GM21723 (cell line): ENCODE measurements at regions not wholly inside any gene's neighbourhood (a gene's known extent, or its start where the extent isn't known, plus 50 kb on each side); places are given as distances from the start of the nearest gene placed in this dataset.

Source experiments
- ATAC-seq: cut with Tn5 transposase; IDR thresholded peaks from one replicate; pipeline ENCODE4 v1.9.1; 2021; ENCODE audit warnings: mild to moderate bottlenecking, moderate library complexity; ENCODE audit not compliant: unreplicated experiment

DNA sequence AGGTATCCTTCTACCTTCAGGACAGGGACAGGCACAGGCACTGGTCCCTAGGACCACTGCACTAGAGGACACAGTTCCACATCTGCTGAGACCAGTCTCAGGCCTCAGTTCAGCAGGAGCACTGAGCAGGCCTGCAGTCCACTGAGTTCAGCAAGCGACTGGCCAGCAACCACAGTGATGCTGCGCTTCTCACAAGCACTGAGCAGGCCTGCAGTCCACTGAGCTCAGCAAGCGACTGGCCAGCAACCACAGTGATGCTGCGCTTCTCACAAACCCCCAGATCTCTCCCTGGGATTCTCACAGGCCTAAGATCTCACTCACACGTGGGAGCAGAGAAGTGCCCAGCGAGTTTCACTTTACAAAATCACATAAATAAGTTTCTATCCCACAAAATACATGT lies 140.6 kb downstream of the IRS2 start:
- ATAC-seq = no peak

DNA sequence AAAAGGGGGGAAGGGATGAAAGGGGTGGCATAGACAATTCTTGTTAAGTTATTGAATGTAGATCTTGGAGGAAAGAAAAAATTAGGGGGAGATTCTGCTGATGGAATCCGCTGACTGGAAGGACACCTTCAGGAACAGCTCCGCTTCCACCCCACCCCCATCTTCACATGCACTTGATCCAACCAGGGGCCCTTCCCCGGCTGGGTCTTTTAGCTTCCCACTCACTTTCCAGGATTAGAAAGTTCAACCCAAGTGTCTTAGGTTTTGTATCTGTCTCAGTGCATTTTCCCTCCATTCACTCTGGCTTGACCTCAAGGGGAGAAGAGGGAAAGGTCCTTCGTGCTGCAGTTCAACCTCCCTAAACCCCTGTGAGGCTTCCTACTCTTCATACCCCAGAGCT lies 141.4 kb downstream of the IRS2 start:
- no peak for ATAC-seq

DNA sequence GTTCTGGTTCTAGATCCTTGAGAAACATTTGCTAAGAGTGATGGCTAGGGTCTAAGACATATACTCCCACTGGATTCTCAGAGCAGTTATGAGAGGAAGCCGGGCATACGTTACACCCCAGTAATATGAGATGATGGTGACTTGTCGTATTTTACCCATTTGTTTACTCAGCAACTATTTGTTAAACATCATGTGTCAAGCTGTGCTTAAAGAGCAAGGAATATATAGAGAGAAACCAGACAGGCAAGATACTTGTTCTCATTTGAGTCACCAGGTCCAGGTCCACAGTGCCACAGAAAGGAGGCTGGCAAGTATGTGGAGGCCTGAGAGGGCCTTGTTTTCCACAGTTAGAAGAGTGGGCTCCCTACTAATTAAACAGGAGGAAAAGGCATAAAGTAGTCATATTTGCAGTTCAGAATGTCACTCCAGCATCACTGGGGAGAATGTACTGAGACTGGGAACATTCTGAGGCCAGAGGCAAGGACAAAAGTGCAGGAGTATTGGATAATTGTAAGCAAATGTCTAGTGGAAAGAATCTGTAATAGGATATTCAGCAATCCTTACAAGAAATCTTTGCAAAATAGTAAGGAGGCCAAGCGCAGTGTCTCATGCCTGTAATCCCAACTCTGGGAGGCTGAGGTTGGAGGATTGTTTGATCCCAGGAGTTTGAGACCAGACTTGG lies 142.2 kb downstream of the IRS2 start:
- no peak for ATAC-seq

DNA sequence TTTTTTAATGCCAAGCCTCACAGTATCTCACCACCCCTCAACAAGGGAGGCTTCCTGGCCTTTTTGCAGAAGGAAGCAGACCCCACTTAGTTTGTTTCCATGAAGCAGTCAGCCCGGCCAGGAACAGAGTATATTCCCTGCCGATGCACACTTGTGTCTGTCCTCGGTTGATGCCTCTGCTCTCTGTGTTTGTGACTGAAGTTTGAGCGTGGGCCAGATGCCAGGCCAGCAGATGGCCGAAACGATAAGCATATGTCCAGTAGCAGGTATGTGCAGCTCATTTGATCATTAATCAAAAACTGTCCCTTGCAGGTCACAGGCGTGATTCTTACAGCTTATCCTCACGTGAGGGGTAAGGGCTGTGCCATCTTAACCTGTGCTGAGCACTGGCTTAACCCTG lies 144.0 kb downstream of the IRS2 start:
- ATAC-seq = no peak

DNA sequence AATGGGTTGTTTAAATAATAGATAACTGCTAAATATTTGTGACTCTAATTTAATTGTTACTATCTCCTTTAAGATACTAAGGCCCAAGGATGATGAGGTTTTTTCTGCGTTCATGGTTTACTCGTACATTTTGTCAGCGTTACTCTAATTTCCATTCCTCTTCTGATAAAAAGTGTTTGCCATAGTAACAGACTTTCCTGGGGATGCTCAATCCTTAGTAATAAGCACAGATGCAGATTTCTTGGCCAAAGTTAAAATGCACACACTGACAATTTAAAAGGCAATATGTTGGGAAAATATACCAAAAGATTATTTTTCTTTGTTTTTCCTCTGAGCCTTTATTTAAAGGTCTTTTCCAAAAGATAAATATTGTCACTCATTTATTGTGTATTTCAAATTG lies 149.6 kb downstream of the IRS2 start:
- no peak for ATAC-seq

DNA sequence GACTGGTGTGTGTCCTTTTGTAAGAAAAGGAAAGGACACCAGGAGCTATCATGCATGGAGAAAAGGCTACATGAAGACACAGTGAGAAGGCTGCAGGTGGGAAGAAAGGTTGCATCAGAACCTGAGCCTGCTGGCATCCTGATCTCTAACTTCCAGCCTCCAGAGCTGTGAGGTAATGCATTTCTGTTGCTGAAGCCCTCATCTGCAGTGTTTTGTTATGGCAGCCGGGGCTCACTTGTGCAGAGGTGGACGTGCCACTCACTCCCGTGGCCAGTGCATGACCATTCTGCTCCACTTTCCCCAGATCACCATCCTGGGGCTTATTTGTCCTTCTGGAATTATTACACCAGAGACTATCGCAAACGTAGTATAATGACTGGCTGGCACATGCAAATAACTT lies 155.3 kb downstream of the IRS2 start:
- ATAC-seq = no peak

DNA sequence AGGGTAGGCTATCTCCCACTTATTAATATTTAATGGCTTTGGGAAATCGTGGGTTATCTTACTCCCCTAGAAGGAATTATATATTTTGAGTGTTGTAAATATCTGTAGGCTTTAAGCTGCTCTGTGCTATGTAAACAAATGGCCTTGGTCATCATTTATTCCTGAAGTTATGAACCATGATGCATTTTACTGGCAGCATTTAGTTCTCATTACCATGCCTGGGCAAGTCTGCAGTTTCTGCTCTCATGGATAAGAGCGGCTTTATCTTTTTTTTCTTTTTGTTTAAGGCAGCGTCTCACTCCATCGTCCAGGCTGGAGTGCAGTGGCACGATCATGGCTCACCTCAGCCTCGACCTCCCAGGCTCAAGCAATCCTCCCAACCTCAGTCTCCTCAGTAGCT lies 156.1 kb downstream of the IRS2 start:
- no peak for ATAC-seq

DNA sequence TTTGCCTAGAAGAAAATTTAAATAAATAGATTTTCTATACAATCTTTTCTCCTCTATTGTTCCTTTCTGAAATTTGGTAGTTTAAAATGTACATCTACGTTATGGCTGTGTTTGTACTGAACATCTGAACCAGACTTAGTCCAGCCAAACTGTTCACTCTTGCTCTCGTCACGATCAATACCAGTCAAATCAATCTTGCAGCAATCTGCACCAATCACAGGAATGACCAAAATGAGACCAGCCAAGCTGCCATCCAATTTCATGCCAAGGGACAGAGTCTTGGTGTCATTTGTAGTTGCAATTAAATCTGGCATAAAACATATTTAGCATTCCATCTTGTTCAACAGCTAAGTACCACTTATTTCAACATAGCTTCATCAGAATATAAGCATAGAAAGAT lies 156.6 kb downstream of the IRS2 start:
- no peak for ATAC-seq

DNA sequence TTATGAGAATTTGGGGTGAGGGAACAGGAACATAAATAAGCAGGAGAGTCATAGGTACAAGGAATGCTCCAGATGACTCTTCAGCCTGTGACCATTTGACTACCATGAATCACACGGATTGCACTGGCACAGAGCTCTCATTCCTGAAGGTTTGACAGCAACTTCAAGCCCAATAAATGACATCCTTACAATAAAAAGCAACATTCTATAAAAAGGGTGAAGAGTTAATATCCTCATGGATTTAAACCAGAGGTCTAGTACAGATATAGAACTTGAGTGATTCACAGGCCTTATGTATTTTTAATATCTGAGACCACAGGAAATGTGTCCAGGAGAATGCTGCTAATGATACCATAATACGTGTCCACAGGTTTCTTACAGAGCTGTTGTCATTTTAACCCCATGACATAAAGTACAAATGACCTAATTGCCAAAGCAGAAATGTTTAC lies 158.1 kb downstream of the IRS2 start:
- ATAC-seq = no peak

DNA sequence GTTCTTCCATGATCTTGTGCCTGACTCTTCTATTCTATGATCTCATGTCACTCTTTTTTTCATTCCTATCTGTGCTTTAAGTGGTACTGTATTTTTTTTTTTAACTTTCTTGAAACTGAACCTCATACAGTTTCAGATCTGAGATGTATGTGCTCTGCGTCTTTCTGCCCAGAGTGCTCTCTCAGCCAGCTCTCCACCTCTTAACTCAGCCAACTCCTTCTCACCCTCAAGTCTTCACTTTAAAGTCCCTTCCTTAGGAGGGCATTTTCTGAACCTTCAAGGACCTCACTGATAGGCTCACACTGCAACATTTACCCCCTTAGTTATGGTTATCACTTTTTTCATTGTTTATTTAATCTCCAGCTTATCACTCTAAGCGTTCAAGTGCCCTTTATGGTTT lies 158.7 kb downstream of the IRS2 start:
- no peak for ATAC-seq

DNA sequence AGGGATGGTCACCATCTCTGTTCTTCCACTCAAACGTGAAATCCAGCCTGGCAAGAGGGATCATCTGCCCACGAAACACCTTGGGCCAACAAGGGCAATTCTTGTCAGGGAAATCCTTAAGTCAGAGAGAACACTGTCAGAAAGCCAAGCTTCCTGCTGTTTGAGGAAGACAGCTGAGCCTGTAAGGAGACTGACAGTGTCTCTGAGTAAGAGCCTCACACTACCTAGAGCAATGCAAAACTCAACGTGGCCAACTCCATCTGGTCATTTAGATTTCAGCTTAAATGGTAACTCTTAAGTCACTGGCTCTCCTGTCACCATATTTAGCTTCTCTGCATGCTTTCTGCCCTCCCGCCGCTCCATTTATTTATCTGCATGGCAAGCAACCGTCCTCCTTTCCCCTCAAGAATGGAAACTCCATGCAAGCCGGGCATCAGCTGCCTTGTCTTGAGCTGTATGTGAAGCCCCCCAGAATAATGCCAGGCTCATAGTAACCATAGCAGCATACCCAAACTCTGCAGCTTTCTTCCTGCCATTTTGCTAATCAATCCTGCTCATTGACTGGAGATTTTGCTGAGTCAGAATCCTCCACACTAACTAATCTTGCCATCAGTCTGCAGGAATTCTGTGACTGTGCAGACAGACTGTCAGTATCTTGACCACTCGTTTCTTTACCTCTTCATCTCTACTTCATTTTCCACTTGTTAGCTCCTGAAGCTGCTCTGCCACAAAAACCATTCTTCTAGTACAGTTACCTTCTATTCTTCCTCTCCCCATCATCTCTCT lies 159.8 kb downstream of the IRS2 start:
- no peak for ATAC-seq

DNA sequence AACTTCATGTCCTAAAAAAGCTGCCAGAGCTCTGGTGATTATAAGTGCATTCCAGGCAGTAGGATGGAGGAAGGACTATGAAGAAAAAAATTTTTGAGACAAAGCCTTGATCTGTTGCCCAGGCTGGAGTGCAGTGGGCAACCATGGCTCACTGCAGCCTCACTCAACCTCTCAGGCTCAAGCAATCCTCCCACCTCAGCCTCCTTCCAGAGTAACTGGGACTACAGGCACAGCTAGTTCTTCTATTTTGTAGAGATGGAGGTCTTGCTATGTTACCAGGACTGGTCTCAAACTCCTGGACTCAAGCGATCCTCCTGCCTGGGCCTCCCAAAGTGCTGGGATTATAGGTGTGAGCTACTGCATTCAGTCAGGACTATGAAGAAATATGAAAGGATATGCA lies 161.2 kb downstream of the IRS2 start:
- no peak for ATAC-seq

DNA sequence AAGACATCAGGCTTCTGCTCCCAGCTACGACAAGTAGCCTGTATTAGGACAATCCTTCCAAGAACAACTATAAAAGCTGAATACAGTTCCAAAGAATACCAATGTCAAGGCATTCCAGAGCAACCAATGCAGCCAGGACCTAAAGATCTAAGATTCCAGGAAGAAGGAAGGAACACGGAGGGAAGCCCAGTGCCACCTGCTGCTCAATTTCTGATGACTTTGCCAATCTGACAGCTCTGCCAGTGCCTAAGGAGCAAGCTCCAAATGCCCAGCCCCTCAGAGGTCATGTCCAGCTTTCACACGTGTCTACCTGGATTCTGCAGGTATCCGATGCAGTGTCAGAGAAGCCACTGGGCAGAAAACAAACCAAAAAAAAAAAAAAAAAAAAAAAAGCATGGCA lies 164.4 kb downstream of the IRS2 start:
- ATAC-seq = no peak

DNA sequence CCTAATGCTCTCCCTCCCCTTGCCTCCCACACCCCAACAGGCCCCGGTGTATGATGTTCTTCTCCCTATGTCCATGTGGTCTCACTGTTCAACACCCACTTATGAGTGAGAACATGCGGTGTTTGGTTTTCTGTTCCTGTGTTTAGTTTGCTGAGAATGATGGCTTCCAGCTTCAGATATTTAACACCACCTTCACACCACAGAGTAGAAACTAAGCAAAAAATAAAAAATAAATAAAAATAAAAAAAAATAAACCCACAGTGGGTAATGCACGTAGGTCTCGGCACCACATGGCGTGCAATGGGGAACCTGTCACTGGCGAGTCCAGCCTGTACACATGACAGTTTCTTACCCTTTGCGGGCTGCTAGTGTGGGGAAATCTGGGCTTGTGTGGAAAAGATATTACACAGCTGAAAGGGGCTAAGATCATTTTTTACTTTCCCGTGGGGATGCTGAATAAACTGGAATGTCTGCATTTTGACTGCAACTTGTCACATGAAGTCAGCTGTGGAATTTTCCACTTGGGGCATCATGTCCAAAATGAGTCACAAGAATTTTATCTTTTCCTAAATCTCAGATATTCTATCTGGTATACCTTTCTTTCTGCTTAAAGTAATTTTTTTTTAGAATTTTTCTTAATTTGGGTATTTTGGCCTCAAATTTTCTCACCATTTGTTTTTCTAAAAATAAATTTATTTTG lies 170.5 kb downstream of the IRS2 start:
- ATAC-seq = no peak

DNA sequence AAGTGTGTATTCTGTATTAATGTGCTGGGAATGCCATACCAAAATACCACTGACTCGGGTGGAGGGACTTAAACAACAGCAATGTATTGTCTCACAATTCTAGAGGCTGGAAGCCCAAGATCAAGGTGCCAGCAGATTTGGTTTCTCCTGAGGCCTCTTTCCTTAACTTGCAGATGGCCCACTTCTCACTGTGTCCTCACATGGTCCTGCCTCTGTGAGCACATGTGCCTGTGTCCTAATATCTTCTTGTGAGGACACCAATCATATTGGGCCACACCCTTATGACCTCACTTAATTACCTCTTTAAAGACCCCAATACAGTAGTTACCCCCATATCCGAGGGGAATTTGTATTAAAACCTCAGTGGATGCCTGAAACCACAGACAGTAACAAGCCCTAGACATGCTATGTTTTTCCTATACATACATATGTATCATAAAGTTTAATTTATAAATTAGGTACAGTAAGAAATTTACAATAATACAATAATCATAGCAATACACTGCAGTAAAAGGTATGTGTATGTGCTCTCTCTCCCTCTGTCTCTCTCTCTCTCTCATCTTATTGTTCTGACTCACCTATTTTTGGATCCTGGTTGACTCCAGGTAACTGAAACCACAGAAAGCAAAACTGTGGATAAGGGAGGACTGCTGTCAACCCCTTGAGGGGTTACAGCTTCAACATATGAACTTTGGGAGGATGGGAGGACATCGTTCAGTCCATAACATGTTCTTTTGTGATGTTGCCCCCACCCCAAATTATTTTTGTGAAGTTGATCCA lies 174.3 kb downstream of the IRS2 start:
- ATAC-seq = no peak

DNA sequence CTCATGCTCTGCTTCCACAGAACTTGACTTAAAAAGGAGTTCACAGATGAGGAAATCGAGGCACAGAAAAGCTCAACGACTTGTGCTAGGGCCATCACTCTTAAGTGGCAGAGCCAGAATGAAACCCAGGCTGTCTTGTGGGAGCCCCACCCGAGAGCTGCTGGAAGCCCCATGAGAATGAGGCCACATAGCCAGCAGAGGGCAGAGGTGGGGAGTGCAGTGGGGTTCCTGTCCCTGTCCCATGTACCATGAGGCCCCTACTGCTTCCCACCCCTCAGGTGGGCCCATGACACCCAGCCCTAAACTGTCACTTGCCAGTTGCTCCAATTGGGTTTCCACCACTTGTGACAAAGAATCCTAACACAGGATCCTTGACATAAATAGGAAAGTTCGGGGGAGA lies 175.9 kb downstream of the IRS2 start:
- ATAC-seq = no peak

DNA sequence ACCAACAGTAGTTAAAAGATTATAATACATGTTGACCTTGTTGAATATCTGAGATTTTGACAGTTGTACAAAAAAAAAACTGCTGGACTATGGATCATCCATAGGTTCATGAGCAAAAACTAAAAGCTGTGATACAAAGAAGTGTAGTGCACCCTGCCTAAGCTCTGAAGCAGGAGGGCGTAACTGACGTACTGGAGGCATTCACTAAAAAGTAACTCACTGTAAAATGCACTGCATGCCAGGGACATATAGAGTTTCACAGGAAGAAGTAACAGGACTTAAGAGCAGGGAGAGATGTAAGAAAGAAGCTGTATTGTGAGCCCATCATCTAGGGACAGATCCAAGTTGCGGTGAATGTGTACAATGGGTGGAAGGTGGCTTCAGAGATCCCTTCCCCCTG lies 177.9 kb downstream of the IRS2 start:
- no peak for ATAC-seq

DNA sequence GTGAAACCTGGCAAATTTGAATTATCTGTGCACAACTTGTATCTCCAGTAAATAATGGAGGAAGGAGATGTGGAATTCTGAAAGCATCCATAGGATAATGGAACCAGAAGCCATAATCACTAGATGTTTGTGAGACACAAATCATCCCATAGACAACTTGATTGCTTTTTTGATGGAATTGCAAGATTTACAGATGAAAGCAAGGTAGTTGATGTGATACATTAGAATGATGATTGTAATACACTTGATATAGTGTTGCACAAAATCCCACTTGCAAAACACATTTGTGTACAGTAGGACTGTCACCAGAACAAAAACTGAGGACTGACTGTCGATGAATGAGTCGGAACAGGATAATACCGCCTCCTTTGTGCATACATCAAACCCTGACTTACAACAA lies 178.3 kb downstream of the IRS2 start:
- no peak for ATAC-seq

DNA sequence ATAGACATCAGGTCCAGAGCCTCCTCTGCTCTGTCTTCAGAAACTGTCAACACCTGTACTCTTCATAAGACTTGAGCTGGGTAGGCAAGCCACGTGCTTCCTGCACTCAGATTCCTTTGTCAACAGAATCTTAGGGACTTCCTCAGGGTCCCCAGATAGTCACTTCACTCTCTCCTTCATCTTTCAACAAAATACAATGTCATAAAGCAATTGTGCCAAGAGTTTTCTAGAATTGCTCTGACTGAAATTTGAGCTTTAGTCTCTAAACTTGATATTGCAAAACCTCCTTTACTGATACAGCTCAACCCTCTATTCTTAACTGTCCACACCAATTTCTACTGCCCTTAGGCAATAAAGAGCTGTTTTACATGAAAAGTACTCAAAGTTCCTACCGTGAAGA lies 179.9 kb downstream of the IRS2 start:
- ATAC-seq = no peak

DNA sequence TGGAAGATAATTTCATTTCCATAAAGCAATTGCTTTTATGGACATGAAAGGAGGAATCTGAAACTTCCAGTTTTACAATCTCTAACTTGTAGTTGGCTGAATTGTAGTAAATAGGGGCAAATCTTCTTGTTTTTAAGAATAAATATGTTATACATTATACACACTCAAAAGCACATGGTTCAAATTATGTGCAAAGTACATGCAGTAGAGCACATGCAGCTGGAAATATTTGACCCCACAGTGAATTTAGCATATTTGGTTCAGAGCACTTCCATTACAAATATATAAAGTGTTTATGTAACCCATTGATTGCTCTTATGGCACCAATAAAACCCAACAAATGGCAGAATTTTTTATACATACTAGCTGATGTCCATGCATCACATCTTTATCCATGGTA lies 180.5 kb downstream of the IRS2 start:
- ATAC-seq = no peak

DNA sequence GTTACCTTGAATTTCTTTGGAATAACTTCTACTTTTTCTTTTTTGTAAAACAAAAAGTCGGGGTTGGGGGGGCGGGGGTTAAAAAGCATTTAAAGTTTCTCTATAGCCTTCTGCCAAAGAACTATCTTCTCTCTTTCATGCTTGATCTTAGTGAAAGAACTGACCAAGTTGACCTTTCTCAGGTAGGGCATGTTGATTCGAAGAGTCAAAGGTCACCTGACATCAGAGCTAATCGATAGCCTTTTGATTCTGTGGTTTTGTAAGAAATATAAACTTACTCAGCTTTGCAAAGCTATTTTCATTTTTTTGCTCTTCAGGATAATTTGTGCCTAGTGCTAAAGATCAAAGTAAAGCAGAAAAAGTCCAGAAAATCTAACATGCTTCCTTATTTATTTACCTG lies 181.5 kb downstream of the IRS2 start:
- no peak for ATAC-seq
